GM12865 (cell line): ENCODE measurements at regions not wholly inside any gene's neighbourhood (a gene's known extent, or its start where the extent isn't known, plus 50 kb on each side); places are given as distances from the start of the nearest gene placed in this dataset.
"Not testable (repeated sequence)": the region's sequence is repeated elsewhere in the genome, so short reads cannot be mapped to it uniquely, and the experiment has no call there.

Experiments used
- DNase-seq: peaks from one replicate; pipeline ENCODE4 v3.0.0; 2010; ENCODE audit warnings: low read depth
- H3K4me3 ChIP-seq: 2 replicates; pipeline ENCODE4 v1.5.1; 2011; ENCODE audit warnings: mild to moderate bottlenecking, low read depth, low read length, control low read depth
- TF ChIP-seq, protein P1 (sequence below): IDR thresholded peaks from 2 replicates; pipeline ENCODE4 v1.5.1; 2011; ENCODE audit warnings: low read length, control low read depth, low read depth, inconsistent platforms; ENCODE audit not compliant: insufficient read depth; ENCODE audit errors: missing control alignments

GRCh38 chr5:125457617-125458016 lies 711.2 kb upstream of the ZNF608 start:
- DNase-seq, result no peak
- no peak overlapping the region for H3K4me3 ChIP-seq
- TF ChIP-seq, protein P1, sequence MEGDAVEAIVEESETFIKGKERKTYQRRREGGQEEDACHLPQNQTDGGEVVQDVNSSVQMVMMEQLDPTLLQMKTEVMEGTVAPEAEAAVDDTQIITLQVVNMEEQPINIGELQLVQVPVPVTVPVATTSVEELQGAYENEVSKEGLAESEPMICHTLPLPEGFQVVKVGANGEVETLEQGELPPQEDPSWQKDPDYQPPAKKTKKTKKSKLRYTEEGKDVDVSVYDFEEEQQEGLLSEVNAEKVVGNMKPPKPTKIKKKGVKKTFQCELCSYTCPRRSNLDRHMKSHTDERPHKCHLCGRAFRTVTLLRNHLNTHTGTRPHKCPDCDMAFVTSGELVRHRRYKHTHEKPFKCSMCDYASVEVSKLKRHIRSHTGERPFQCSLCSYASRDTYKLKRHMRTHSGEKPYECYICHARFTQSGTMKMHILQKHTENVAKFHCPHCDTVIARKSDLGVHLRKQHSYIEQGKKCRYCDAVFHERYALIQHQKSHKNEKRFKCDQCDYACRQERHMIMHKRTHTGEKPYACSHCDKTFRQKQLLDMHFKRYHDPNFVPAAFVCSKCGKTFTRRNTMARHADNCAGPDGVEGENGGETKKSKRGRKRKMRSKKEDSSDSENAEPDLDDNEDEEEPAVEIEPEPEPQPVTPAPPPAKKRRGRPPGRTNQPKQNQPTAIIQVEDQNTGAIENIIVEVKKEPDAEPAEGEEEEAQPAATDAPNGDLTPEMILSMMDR, result no peak

- not testable (repeated sequence) for DNase-seq, H3K4me3 ChIP-seq
Measured at GRCh38 chr5:125458949-125459348, 712.5 kb upstream of the ZNF608 start.

GRCh38 chr5:125461641-125462072 lies 715.2 kb upstream of the ZNF608 start:
- no peak overlapping the region for H3K4me3 ChIP-seq
- DNase-seq, result no peak
- TF ChIP-seq, protein P1, result no peak

DNA sequence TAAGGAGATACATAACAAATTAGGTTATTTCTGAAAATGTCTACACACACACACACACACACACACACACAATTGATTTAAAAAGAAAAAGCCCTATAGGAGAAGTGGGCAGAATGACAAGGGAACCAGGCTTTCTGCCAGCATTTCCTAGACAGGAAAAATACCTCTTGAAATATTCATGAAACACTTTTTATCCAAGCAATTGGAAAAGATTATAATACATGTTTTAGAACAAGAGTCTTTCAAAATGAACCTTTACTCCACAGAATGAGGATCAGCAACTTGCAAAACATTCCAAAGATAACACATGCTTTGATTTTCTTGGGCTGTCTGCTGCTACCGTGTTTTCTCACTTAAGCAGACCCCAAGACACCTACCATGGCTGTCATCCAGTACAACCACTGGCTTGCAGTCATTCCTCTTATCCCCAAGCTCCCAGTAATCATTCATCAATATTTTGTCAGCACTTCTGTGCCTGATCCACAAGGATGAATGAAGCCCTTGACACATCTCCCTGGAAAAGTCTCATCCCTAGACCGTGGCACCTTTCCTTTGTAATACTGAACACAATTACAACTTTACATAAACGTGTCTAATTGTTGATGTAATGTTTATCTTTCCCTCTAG lies 717.1 kb upstream of the ZNF608 start:
- TF ChIP-seq, protein P1, result no peak
- H3K4me3 ChIP-seq, result no peak overlapping the region
- DNase-seq, result no peak

GRCh38 chr5:125464847-125465432 lies 718.5 kb upstream of the ZNF608 start:
- TF ChIP-seq, protein P1, result no peak
- no peak overlapping the region for H3K4me3 ChIP-seq
- no peak for DNase-seq

GRCh38 chr5:125465703-125466102 lies 719.3 kb upstream of the ZNF608 start:
- TF ChIP-seq, protein P1, result no peak
- no peak overlapping the region for H3K4me3 ChIP-seq
- peak; percentile 33 for DNase-seq

DNA sequence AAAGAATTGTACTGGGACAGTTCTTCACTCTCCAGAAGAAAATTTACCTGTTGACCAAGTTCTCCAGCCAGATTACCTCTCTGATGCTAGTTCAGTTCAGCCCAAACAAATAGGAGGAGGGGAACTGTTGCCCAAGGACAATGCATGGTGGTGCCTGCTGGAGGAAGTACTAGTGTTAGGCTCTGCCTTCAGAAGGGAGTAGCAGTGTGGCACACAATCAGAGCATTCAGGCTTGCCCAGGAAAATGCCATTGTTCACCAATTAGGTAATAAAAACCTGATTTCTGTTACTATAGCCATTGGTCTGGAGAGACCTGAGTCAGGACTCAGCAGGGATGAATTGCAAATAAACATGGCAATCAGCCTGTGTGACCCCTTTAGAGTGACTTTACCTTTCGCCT lies 720.8 kb upstream of the ZNF608 start:
- no peak for DNase-seq
- H3K4me3 ChIP-seq, result no peak overlapping the region
- TF ChIP-seq, protein P1, result no peak
